Renal pelvis (tissue), 1 donor: ENCODE measurements at regions not wholly inside any gene's neighbourhood (a gene's known extent, or its start where the extent isn't known, plus 50 kb on each side); places are given as distances from the start of the nearest gene placed in this dataset.
"Not testable (repeated sequence)": the region's sequence is repeated elsewhere in the genome, so short reads cannot be mapped to it uniquely, and the experiment has no call there.

Experiments
- DNase-seq: peaks from one replicate; pipeline ENCODE4 v3.0.0-alpha.2; 2013

DNA sequence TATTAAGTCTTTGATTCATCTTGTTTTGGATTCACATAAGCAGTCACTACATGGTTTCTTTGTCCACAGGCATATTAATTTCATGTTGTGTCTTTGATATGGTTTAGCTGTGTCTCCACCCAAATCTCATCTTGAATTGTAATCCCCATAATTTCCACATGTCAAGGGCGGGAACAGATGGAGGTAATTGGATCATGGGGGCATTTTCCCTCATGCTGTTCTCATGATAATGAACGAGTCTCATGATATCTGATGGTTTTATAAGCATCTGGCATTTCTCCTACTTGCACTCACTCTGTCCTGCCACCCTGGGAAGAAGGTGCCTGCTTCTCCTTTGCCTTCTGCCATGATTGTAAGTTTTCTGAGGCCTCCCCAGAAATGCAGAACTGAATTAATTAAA lies 1811.2 kb upstream of the PCDH10 start:
- DNase-seq = no peak

DNA sequence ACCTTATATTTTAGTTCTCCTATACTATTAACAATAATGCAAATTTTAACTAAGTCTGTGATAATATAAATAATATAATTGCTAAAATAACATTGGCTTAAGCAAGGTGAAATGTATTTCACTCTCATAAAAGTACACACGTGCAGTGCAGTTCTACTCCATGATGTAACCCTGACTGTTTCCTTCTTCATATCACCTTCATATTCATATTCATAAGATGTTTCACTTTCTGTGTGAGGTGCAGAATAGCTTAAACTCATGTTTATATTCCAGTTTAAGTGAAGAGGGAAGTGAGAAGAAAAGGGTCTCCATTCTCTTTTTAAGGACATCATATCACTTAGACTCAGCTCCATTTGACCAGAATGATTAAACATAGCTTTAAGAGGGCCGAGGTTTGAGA lies 1810.0 kb upstream of the PCDH10 start:
- no peak for DNase-seq

DNA sequence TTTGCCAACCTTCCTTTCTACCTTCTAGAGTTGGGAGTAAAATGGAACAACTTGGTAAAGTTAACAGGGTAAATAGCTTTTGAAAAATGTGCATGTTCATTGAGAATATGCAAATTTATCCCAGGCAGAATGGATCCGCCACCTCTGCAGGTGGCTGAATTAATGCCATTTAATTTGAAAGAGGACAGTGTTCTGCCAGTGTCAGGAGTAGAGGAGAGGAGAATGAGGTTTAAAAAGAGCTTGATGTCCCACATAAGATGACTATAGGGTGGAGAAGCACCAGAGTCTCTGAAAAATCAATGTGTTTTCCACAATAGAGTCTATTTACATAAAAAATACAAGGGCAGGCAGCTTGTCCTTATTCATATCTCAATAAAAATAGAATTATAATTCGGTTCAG lies 1804.3 kb upstream of the PCDH10 start:
- DNase-seq = no peak

DNA sequence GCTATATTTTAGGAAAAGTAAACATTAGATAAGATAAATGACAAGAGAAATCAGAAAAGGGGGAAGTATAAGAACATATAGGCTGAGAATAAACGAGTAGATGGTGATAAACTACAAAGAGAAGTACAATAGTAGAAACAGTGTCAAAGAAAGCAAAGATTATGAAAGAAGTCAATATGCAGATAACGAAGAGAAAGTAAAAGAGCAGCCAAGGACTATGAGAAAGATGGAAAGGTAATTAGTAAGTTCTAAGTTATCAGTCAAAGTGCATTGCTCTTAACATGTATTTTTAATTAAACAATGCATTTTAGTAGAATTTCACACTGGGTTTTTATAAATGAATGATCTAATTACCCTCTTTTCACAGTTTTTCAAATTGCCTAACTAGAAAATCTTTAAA lies 1801.3 kb upstream of the PCDH10 start:
- no peak for DNase-seq

DNA sequence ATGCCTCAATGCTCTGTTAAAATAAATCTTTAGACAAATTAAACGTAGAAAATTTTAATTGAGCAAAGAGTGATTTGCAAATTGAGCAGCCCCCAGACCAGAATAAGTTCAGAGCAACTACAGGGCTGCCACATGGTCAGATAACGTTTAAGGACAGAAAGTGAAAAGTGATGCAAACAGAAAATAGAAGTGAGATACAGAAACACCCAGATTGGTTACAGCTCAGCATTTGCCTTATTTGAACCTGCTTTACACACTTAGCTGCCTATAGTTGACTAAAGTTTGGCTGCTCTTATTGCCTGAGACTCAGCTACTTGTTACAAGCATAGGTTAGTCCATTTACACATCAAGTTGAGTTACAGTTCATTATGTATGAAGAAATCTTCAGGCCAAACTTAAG lies 1800.8 kb upstream of the PCDH10 start:
- DNase-seq = no peak

DNA sequence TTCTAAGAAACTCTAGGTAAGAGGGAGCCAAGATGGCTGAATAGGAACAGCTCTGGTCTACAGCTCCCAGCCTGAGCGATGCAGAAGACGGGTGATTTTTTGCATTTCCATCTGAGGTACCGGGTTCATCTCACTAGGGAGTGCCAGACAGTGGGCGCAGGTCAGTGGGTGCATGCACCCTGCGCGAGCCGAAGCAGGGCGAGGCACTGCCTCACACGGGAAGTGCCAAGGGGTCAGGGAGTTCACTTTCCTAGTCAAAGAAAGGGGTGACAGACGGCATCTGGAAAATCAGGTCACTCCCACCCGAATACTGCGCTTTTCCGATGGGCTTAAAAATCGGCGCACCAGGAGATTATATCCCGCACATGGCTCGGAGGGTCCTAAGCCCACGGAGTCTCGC lies 1796.7 kb upstream of the PCDH10 start:
- not testable (repeated sequence) for DNase-seq

DNA sequence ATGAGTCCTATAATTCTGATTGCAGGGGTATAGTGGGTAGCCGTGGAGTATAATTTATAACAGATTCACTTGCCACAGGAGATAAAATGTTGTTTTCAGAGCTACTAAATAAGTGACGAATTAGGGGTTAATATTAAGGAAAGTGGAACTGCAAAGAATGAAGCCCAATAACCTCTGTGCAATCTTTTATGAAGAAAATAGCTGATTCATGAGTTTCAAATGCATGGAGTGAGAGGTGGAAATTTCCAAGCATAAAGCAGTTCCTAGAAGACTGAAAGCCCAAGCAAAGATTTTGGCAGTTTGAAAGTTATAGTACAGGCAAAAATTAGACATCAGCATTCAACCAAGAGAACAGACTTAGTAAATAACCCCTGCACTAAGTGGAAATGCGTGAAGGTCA lies 1782.4 kb upstream of the PCDH10 start:
- no peak for DNase-seq

DNA sequence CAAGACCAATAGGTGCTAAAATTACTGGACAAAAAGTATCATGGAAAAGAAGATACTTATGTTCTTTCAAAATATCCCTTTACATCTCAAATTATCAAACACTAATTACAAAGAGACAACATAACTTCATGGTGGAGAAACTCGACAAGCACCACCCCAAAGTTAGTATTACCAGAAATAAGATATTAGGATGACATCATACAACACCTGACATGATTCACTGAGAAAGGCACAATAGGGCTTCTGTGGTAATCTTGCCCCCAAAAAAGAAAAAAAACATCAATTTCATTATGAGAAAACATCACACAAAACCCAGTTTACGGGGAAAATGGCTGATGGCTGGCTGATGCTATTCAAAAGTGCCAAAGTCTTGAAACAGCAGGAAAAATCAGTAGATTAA lies 1781.7 kb upstream of the PCDH10 start:
- DNase-seq = no peak

DNA sequence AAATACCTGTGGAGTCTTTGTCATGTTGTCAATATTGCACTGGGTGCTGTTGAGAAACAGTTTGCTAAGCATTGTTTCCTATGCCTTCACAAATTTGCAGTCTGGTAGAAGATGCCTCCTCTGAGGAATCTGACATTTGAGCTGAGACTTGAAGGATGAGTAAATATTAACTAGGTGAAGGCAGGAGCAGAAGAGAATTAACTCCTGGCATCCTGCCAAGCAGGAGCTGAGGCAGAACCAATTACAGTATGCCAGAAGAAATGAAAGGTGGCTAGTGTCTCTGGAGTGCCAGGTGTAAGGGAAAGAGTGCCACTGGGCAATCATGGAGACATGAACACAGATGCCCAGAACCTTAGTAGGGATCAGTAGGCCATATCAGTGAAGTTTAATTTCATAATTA lies 1778.2 kb upstream of the PCDH10 start:
- DNase-seq = peak; percentile 42

DNA sequence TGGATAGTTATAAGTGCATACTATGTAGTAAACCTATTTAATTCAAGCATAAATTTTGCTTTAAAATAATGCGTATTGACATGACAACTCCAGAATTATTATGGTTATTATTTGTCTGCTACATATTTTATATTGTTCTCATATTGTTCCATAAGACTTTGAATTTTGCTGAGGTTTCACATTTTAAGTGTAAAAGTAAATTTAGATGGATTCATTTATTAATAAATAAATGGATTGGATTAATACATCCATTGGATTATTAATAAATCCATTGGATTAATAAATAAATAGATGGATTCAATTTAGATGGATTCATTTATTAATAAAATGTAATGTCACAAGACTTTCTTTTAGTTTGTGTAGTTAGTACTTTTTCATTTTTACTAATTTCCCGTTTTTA lies 1768.0 kb upstream of the PCDH10 start:
- DNase-seq = no peak

DNA sequence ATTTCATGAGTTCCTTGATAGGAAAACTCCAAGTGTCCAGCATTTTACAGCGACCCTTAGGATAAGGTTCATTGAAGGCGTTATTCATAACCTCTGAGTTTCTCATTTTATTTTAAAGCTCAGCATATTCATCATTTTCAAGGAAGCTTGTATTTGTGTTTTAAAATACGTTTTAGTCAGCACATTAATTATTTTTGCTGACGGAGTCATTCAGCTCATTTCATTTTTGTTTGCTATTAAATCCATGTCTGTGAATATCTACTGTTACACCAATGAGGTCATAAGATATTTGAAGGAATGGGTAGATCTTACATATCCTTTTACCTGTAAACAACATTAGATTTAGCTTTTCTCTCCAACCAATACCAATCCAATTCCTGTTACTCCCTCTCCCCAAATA lies 1766.3 kb upstream of the PCDH10 start:
- DNase-seq = no peak

DNA sequence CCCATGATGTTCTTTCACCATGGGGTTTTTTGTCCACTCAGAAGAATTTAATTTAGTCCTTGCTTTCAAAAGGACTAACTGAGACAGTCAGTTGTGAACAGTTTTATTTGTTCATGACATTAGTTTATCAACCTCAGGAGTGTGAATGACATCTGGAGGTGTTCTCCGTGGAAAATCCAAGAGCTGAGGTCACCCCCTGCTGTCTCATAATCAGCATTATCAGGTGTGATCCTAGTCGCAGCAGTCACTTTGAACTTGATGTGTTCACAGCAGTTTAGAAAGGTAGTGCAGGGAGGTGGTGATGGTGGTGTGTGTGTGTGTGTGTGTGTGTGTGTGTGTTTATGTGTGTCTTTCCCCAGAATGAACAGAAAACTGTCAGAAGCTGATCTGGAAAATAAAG lies 1760.8 kb upstream of the PCDH10 start:
- no peak for DNase-seq

DNA sequence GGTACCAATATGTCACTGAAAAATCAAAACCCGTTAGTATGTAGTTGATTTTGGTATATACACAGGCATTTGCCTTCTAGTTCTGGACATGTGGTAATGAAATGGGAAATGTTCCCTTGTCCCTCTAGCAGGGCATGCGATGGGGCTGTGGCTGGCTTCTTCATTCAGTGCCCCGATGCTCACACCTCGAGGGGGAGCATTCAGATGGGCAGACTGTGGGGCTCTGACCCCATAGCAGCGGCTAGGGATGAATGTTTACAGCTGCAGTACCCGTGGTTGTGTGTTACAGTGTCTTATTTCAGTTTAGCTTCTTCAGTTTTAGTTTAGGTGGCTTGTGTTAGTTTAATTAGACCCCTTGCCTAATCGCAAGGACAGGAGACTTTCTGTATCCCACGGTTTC lies 1741.0 kb upstream of the PCDH10 start:
- no peak for DNase-seq

DNA sequence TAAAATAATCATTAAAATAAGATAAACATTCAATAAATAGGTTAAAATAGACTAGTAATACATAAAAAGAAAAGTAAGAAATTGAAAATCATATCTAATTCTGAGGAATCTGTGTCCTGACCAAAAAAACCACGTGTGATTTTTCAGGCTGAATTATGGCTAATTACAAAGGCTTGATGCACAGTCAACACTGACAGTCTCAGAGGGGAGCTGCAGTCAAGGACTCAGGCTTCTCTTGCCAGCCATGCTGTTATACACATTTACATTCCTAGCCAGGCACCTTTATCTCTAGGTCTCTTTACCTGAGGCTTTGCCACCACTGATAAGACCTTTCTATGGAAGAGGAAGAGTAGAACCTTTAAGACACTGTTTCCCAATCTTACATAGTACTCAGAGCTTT lies 1737.7 kb upstream of the PCDH10 start:
- DNase-seq = no peak

DNA sequence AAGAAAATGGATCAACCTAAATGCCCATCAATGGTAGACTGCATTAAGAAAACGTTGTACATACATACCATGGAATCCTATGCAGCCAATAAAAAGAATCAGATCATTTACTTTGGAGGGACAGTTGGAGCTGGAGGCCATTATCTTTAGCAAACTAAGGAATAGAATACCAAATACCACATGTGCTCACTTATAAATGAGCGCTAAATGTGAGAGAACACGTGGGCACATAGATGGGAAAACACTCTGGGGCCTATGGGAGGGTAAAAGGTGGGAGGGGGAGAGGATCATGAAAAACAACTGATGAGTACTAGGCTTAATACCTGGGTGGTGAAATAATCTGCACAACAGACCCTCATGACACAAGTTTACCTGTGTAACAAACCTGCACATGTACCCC lies 1729.9 kb upstream of the PCDH10 start:
- no peak for DNase-seq

DNA sequence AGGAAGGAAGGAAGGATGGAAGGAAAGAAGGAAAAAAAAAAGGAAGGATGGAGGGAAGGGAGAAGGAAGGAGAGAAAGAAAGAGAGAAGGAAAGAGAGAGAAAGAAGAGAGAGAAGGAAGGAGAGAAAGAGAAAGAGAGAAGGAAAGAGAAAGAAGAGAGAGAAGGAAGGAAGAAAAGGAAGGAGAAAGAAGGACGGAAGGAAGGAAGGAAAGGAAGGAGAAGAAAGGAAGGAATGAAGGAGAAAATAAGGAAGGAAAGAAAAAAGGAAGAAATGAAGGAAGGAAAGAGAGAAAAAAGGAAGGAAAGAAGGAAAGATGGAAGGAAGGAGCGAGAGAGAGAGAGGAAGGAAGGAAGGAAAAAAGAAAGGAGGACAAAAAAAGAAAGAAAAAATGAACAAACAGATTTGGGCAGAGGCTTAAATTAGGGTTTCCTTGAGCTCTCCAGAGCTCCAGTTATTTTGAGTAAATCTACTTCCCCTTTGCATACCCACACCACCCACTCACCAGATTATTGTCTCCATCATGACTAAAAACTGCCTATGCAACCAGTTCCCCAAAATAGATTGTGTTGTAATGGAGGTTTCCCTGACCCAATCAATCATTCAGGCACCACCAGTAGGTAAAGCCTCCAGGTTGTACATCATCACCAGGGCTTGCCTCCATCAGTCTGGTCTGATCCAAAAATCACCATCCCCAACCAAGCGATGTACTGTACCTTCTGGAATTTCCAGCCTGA lies 1722.9 kb upstream of the PCDH10 start:
- no peak for DNase-seq

DNA sequence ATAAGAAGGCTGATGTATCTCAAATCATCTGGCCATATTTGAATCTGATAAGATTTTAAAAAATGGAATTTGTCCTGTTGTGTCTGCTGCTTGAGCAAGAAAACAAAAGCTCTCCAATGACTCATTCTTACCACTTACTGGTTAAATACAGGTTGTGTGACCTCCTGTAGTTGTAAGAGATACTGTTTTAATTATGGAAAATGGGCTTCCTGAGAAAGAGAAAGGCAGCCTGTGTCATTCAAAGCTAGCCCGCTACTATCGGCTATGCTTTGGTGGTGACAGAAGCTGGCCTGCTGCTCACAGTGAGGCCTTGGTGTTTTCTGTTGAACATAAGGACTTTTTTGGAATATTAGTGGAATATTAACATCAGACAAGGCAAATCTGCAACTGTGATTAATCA lies 1722.1 kb upstream of the PCDH10 start:
- no peak for DNase-seq

DNA sequence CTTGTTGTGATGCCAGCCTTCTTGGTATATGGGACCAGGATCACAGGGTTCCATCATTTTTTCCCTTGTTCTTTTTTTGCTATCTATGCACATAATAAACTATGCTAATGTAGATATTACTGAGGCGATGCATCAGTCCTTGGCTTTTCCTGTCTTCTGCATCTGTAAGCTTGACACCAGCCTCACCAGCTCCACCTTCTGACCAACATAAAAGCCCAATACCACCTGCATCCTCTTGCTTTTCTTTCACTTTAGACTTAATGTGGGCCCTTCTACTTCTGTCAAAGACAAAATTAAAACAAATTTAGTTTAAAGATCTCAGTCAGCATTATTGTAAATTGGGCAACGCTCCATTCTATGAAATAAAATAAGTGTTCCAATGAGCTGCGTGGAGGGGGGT lies 1718.8 kb upstream of the PCDH10 start:
- DNase-seq = no peak

DNA sequence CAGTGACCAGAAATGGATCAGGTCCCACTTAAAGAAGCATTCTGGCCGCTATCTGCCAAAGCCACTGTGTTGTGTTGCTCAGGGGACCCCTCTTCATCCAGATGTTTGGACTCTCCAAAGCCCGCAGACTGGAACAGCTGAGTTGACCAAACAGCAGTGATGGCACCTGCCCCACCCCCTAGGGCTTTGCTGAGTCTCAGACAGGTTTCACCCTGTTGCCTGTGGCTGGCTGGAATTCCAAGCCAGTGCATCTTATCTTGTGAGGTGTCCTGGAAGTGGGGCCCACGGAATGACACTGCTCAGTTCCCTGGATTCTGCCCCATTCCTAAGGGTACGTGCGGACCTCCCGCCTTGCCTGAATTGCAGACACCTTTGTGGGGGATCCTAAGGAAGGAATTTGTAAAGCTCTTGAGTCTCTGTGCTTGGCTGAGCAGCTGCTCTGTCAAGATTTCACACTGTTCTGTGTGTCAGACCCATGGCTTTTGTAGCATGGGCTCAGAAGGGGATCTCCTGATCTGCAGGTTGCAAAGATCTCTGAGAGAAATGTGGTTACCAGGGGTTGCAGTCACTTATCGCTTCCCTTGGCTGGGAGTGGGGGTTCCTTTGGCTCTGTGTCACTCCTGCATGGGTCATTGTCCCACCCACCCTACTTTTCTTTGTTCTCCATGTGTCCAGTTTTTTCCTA lies 1707.9 kb upstream of the PCDH10 start:
- no peak for DNase-seq

DNA sequence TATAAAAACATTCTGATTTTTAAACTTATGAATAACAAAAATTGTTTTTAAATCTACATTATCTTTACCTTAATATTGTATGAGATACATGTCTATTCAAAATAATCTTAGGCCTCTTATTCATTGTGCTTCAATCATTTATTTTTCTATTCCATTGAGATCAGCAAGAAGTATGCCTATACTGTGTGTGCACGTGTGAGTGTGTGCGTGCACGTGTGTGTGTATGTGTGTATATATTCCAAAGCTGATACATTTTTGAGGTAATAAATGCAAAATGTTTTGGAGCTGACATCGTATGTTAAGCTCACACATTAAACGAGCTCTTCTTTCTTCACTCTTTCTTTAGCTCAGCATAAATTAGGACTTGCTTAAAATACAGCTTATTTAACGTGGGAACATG lies 1701.2 kb upstream of the PCDH10 start:
- no peak for DNase-seq

DNA sequence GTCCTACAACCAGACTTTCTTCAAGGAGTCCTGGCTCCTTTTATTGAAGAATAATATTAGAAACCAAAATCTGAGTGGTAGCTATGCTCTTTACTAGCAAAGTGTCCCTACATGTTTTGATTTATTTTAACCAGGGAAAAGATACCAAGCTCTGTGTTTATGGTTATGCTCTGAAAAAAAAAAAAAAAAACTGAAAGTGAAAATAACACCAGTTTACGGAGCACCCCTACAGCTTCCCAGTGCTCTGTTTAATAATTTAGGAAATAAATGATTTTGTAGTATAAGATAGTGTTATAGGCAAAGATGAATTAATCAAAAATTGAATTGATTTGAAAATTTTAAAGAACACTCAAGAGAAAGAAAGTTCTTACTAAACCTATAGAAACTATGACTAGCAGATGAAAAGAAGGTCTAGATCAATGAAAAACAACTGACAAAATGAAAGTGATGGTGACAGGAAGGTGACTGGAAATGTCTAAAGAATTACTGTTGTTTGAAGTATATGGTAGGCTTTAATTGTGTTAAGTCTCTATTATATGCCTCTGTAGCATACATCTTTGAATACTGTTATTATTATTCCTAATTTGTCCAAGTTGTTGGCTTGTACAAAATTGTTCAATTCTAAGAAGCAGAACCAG lies 1698.4 kb upstream of the PCDH10 start:
- no peak for DNase-seq

DNA sequence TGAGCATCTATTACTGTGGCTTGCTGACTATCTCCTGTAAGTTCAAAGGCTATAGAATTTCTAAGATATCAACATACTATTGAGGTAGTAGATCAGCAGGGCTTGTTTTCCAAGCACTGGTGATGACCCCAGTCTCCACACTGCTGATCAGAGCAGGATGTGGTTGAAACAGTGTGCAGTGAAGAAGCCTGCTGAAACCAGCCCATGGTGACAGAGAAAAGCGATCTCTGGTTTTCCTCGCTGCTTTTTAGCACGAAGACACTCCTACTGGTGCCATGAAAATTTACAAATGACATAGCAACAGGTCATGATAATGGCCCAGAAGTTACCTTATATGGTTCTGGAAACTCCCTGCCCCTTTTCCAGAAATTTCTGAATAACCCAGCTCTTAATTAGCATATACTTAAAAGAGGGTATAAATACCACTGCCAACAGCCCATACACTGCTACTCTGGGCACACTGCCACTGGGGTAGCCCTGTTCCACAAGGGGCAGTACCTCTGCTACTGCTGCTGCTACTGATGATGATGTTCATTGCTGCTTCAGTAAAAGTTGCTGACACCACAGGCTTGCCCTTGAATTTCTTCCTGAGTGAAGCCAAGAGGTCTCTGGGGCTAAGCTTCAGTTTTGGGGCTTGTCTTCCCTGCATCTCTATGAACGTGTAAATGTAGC lies 1689.5 kb upstream of the PCDH10 start:
- DNase-seq = no peak

DNA sequence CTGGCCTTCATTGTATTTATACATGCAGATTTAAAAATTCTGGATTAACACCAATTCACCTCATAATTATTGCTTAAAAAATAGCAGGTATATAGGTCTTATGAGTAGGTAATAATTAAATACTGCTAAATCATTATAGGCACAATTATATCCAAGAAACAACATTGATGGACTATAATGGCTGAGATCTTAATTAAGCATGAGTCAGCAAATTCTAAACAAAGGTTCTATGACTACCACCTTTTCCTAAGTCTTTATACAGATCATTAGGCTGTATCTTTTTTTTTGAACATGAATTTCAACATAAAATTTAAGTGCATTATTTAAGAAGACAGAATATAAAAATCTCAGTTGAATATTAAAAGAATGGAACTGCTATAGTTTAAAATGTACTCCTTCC lies 1678.7 kb upstream of the PCDH10 start:
- no peak for DNase-seq
